Gastrocnemius medialis (tissue), 4 donors: ENCODE measurements at regions not wholly inside any gene's neighbourhood (a gene's known extent, or its start where the extent isn't known, plus 50 kb on each side); places are given as distances from the start of the nearest gene placed in this dataset.

ENCODE experiments used
- CTCF ChIP-seq, 5 experiments: fragments of 450-650 bp in 3 of 5; fragments of 200-600 bp in 2 of 5; sonication (generic) in 2 of 5; IDR thresholded peaks in 4 of 5; conservative IDR thresholded peaks in 1 of 5; 1 replicate in 4 of 5; 2 replicates in 1 of 5; pipeline ENCODE4 v1.5.1; 2016 to 2019; ENCODE audit warnings: antibody characterized with exemption in 5 of 5, mild to moderate bottlenecking in 3 of 5, moderate library complexity in 3 of 5
- POLR2A ChIP-seq, 2 donors: fragments of 450-650 bp; IDR thresholded peaks; one replicate each; pipeline ENCODE4 v1.6.1; 2017; ENCODE audit warnings: antibody characterized with exemption in 2 of 2, mild to moderate bottlenecking in 2 of 2, moderate library complexity in 2 of 2

- no peak for TF ChIP-seq CTCF (IDR thresholded peaks at IDR 0.05 in 4 of 5, conservative IDR thresholded peaks at IDR 0.05 in 1 of 5)
- no peak for TF ChIP-seq POLR2A (IDR thresholded peaks at IDR 0.05)
Measured at GRCh38 chr5:42338136-42338535, 85.1 kb upstream of the GHR start.
